DMS 273 (cell line): ENCODE measurements at regions not wholly inside any gene's neighbourhood (a gene's known extent, or its start where the extent isn't known, plus 50 kb on each side); places are given as distances from the start of the nearest gene placed in this dataset.
"Not testable (repeated sequence)": the region's sequence is repeated elsewhere in the genome, so short reads cannot be mapped to it uniquely, and the experiment has no call there.

ENCODE experiments used
- DNase-seq: peaks from one replicate; lab custom pipeline; 2025; ENCODE audit not compliant: unreplicated experiment; lab: John Stamatoyannopoulos, UW

DNA sequence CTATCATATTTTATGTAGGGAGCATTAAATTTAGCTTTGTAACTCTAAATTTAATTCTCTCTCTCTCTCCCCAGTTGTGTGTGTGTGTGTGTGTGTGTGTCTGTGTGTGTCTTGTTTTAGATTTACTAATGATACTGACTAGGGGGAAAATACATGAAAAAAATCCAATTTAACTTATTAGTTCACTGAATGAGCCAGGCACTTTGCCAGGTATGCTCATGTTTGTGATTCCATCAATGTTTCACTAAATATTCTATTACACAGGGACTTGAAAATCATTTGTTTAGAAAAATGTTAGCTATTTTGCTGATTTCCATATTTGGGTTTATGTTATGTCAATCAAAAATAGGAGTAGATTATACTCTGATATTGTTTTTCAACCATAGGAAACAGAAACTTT is 203.7 kb upstream of the ZNF804A start:
- DNase-seq = no peak

DNA sequence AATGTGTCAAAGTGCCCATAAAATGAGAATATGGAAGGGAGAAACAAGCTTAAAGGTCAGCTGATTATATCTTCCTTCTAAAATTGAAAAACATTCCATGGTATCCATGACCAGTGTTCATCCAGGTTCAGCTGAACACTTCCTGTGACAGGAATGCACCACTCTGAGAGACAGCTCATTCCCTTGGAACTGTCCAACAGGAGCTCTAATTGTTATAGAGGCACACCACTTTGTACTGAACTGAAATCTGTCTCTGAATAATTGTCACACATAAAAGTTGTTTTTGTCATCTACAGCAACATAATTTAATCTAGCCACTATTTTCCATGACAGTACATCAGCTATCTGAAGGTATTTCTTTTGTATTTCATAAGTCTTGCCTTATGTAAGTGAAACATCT is 195.9 kb upstream of the ZNF804A start:
- DNase-seq = no peak

DNA sequence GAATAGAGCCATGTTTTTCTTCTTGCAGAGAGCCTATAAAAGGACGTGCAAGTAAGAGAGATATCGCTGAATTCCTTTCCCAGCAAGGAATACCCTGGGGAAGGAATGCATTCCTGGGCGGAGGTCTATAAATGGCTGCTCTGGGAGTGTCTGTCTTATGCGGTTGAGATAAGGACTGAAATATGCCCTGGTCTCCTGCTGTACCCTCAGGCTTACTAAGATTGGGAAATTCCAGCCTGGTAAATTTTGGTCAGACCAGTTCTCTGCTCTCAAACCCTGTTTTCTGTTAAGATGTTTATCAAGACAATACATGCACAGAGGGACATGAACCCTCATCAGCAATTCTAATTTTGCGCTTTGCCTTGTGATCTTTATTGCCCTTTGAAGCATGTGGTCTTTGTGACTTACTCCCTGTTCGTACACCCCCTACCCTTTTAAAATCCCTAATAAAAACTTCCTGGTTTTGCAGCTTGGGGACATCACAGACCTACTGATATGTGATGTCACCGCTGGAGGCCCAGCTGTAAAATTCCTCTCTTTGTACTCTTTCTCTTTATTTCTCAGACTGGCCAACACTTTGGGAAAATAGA is 191.2 kb upstream of the ZNF804A start:
- not testable (repeated sequence) for DNase-seq

- DNase-seq = no peak
Measured at GRCh38 chr2:184410160-184410559, 188.2 kb upstream of the ZNF804A start.

GRCh38 chr2:184413221-184413620 is 185.1 kb upstream of the ZNF804A start:
- DNase-seq = no peak

GRCh38 chr2:184413671-184414229 is 184.6 kb upstream of the ZNF804A start:
- DNase-seq = peak; percentile 6

GRCh38 chr2:184416146-184416913 is 182.0 kb upstream of the ZNF804A start:
- no peak for DNase-seq

DNA sequence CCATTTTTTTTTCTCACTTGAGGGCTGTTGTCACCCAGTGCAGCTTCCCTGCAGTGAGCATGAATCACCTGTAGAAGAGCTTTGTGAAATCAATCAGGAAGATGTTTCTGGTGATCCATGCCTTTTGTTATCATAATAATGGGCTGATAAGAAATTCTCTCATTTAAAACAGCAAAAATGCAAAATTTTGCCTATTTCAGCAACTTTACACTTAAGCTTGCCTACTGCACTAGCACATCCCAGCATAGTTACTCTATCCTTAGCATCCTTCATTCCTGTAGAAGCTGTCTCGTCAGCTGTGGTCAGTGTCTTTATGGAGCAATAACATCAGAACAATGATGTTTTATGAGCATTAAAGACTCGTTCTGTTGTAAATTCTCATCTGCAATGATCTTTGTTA is 178.6 kb upstream of the ZNF804A start:
- no peak for DNase-seq

- not testable (repeated sequence) for DNase-seq
Measured at GRCh38 chr2:184421456-184421855, 176.9 kb upstream of the ZNF804A start.

DNA sequence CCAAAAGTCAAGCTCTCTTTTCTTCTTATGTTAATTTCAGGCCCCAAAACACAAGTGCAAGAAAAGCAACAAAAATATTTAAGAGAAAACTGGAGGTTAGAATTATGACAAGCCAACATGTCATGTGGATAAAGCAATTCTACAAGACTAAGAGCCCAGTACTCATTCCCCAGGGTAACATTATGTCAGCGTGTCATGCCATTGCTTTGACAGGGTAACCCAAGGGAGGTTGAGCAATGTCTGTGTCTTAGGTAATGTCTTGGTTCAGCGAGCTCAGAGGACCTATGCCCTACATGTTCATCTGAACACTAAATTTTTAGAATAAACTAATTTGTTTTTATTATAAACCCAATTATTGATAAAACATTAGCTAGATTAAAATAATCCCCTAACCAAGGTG is 173.2 kb upstream of the ZNF804A start:
- DNase-seq = no peak

DNA sequence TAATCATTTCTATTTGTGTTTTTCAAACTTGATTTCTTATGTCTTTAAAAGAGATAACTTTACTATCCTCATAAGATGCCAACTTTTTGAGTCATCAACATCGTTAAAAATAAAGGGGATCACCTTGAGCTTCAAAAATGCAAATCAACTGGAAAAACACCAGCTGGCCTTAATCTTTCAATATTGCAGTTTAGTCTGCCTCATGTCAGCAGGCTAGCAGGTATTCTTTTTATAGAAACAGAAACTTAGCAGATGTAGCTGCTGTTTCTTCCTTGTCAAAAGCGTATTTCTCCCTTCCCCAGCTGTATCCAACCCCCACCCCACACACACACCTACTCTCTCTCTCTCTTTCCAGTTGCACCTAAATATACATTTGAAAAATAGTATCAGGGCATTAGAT is 154.1 kb upstream of the ZNF804A start:
- DNase-seq = peak; percentile 84

DNA sequence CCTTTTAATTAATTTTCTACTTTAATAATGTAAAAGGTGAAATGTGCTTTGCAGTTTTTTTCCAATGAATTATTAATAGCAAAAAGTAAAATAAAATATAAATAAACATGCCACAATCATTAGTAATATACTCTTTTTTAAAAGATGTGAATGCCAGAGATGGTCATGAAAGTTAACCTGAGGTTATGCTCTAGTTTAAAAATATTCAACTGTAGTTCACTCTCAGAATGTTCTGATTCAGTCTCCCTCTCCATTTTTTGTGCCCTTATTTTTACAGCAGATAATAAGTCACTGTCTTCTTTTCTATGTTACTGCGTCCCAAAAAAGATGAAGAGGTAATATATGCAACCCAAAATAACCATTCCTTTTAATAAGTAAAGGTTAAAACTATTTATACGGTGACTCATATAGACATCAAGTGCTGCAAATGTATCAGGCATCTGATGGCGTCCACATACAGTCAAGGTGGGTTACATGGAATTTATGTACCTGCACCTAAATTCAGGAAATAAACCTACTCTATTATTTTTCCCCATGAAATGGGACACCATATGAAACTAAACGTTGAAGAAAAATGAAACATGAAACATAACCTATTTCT is 153.6 kb upstream of the ZNF804A start:
- peak; percentile 22 for DNase-seq

- peak; percentile 38 for DNase-seq
Measured at GRCh38 chr2:184449760-184450159, 148.6 kb upstream of the ZNF804A start.

- DNase-seq = no peak
Measured at GRCh38 chr2:184452907-184453306, 145.4 kb upstream of the ZNF804A start.

DNA sequence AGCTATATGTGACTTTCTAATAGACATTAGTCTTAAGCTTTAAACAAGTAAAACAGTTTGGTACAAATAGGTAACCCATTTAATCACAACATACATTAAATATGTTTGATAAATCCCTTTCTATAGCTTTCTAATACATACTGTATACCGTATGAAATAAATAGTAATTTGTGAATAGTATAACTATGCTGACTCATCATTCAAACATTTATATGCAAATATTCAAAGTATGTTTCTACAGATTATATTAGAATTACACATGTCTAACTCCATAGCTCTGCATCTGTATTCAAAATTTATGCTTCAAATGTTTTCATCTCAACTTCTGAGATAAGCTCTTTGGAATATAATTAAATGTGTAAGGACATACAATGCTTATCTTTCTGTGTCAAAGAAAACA is 142.7 kb upstream of the ZNF804A start:
- DNase-seq = no peak

GRCh38 chr2:184456693-184457092 is 141.6 kb upstream of the ZNF804A start:
- DNase-seq = not testable (repeated sequence)

GRCh38 chr2:184463102-184463865 is 135.0 kb upstream of the ZNF804A start:
- no peak for DNase-seq

DNA sequence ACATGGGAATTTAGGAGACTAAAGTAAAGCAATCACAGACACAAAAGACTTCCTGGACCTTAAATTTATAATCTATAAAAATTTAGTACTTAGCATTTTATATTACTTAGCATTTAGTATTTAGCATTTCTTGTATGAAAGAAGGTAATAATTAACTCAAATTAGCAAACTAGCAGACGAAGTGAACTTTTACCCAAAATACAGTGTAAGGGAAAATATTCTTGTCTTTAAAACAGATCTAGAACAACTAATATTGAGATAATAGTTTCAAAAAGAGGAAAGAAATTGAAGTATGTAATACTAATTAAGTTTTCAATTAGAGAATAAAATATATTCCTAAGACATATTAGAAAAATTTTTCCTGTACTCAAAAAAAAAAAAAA is 134.5 kb upstream of the ZNF804A start:
- no peak for DNase-seq

- no peak for DNase-seq
Measured at GRCh38 chr2:184468826-184469225, 129.5 kb upstream of the ZNF804A start.

DNA sequence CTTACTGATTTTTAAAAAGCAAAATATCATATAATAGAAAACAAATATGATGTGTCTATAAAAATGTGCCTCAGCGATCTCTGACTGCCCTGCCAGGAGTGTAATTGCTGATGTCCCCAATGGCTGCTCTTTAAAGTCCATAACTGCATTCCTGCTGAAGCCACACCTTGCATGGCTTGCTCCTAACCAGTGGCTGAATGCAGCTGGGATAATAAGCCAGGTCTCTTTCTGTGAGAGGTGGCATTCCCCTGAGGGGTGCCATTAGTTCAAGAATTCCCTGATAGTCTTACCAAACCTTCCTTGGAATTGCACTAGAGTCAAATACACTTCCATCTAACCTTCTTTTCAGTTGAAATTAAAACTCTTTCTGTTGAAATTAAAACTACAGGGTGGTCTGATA is 125.8 kb upstream of the ZNF804A start:
- DNase-seq = no peak

GRCh38 chr2:184481865-184482264 is 116.5 kb upstream of the ZNF804A start:
- DNase-seq = no peak
